K562 (cell line): ENCODE measurements at regions not wholly inside any gene's neighbourhood (a gene's known extent, or its start where the extent isn't known, plus 50 kb on each side); places are given as distances from the start of the nearest gene placed in this dataset.

Experiments used
- ARNT ChIP-seq, 2 experiments: fragments of 450-650 bp; IDR thresholded peaks; 2 replicates each; pipeline ENCODE4 v1.6.1; 2016; ENCODE audit warnings: mild to moderate bottlenecking in 1 of 2
- ATF7 ChIP-seq: fragments of 450-650 bp; IDR thresholded peaks from 2 replicates; pipeline ENCODE4 v1.7.1; 2014; ENCODE audit warnings: mild to moderate bottlenecking, moderate library complexity
- BCL6 ChIP-seq: fragments of 250-450 bp; sonication (Bioruptor Pico); IDR thresholded peaks from 2 replicates; pipeline ENCODE4 v1.4.0; 2020
- CTBP1 ChIP-seq: fragments of 450-650 bp; IDR thresholded peaks from 2 replicates; pipeline ENCODE4 v1.6.1; 2016; ENCODE audit warnings: borderline replicate concordance
- DNMT1 ChIP-seq: fragments of 450-650 bp; IDR thresholded peaks from 2 replicates; pipeline ENCODE4 v1.6.1; 2016; ENCODE audit warnings: antibody characterized with exemption, mild to moderate bottlenecking
- E2F5 ChIP-seq: sonication (generic); formaldehyde crosslinking; IDR thresholded peaks from 2 replicates; pipeline ENCODE4 v1.8.0; 2022; ENCODE audit warnings: mild to moderate bottlenecking, missing genetic modification reagents
- GATAD2A ChIP-seq: fragments of 450-650 bp; IDR thresholded peaks from 2 replicates; pipeline ENCODE4 v1.6.1; 2017
- MAX ChIP-seq: sonication (generic); formaldehyde crosslinking; IDR thresholded peaks from 2 replicates; pipeline ENCODE4 v1.9.0; 2022; ENCODE audit warnings: mild to moderate bottlenecking, missing genetic modification reagents
- NFE2L1 ChIP-seq: fragments of 450-650 bp; IDR thresholded peaks from 2 replicates; pipeline ENCODE4 v1.6.1; 2016; ENCODE audit warnings: missing genetic modification characterization, low read depth, mild to moderate bottlenecking, missing compliant biosample characterization, moderate library complexity, borderline replicate concordance
- TAF7 ChIP-seq: fragments of 450-650 bp; IDR thresholded peaks from 2 replicates; pipeline ENCODE4 v1.6.1; 2016; ENCODE audit warnings: missing genetic modification characterization, missing compliant biosample characterization
- TAL1 ChIP-seq: fragments of 450-650 bp; IDR thresholded peaks from 2 replicates; pipeline ENCODE4 v1.6.1; 2016; ENCODE audit warnings: mild to moderate bottlenecking
- TBL1XR1 ChIP-seq, 2 experiments: IDR thresholded peaks; 2 replicates each; pipeline ENCODE4 v1.6.1; 2012; ENCODE audit warnings: improper control_type of control experiment in 2 of 2, low read length in 2 of 2, mild to moderate bottlenecking in 1 of 2
- TCF7L2 ChIP-seq: fragments of 150-350 bp; IDR thresholded peaks from 2 replicates; pipeline ENCODE4 v1.6.1; 2016; ENCODE audit warnings: low read depth, mild to moderate bottlenecking, low read length, moderate library complexity
- ZBED1 ChIP-seq: IDR thresholded peaks from 2 replicates; pipeline ENCODE4 v1.6.1; 2014
- ZNF165 ChIP-seq: fragments of 250-450 bp; sonication (Bioruptor Pico); IDR thresholded peaks from 2 replicates; pipeline ENCODE4 v1.4.0; 2020; ENCODE audit warnings: borderline replicate concordance
- ZNF23 ChIP-seq: fragments of 250-450 bp; sonication (Bioruptor Pico); IDR thresholded peaks from 2 replicates; pipeline ENCODE4 v1.4.0; 2020; ENCODE audit warnings: mild to moderate bottlenecking
- ZNF24 ChIP-seq: fragments of 450-650 bp; IDR thresholded peaks from 2 replicates; pipeline ENCODE4 v1.6.1; 2016
- ZNF274 ChIP-seq: IDR thresholded peaks from 2 replicates; pipeline ENCODE4 v1.6.1; 2011; ENCODE audit warnings: low read depth, mild to moderate bottlenecking, low read length, moderate library complexity, borderline replicate concordance
- ZNF282 ChIP-seq: sonication (generic); formaldehyde crosslinking; IDR thresholded peaks from 2 replicates; pipeline ENCODE4 v1.8.1; 2023; ENCODE audit warnings: missing genetic modification reagents
- ZNF696 ChIP-seq: fragments of 250-450 bp; sonication (Bioruptor Pico); conservative IDR thresholded peaks from 2 replicates; pipeline ENCODE4 v1.4.0; 2020; ENCODE audit warnings: mild to moderate bottlenecking, moderate library complexity
- TF ChIP-seq, protein P1 (sequence below): fragments of 250-450 bp; sonication (Bioruptor Pico); IDR thresholded peaks from 2 replicates; pipeline ENCODE4 v1.8.0; 2021; ENCODE audit warnings: moderate library complexity, mild to moderate bottlenecking, inconsistent platforms
- TF ChIP-seq, protein P2 (sequence below), 2 experiments: IDR thresholded peaks; 2 replicates each; pipeline ENCODE4 v1.6.1; 2012; ENCODE audit warnings: improper control_type of control experiment in 2 of 2, low read depth in 2 of 2, low read length in 2 of 2, borderline replicate concordance in 1 of 2
- TF ChIP-seq, protein P3 (sequence below): fragments of 450-650 bp; formaldehyde crosslinking; IDR thresholded peaks from 2 replicates; pipeline ENCODE4 v1.4.0; 2020; ENCODE audit warnings: mild to moderate bottlenecking

DNA sequence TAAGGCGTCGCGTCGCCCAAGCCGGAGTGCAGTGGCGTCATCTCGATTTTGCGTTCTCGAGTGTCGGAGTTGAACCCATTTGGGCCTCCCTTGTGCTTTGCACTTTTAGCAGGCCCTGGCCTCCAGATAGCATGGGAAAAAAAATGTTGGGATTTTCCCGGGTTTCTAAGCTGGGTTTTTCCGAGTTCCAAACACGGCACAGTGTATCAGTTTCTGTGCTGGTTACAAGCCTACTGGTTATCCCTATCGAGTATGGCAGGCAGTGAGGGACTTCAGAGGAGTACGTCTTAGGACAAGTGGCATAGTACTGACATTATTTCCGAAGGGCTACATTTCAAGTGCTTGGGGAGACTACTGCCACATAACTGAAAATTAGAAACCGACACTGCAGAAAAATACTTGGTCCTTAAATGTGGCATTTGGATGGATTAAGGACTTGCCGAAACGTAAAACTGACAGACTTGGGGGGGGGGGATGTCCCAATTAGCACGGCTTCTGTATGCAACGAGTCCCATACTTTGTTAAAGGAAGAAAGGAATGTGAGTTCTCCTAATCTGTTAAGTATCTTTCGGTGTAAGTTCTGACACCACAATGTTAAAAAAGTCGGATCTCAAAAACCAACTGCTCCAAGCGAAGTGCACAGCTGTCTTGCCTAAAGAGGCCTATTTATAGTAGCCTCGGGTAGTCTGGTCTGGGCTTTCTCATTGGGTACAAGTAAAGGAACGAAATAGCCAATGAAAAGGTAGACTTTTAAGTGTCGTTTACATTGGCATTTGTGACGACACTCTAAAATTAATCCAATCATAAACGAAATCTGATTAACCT lies 70.2 kb downstream of the HFE start (continued):
- peak; percentile 93 for TF ChIP-seq E2F5 (CRISPR knock-in tag)
- peak in 1 of 2 experiments; percentile 54; a peak in 2 of 4 replicates for TF ChIP-seq TBL1XR1 (IDR thresholded peaks at IDR 0.05; ENCODE audit: low read length in 2 of 2)
- TF ChIP-seq ZNF24: peak; percentile 68; the same call in 1 of the 2 replicates
- TF ChIP-seq TAF7: no peak
- TF ChIP-seq, protein P1, sequence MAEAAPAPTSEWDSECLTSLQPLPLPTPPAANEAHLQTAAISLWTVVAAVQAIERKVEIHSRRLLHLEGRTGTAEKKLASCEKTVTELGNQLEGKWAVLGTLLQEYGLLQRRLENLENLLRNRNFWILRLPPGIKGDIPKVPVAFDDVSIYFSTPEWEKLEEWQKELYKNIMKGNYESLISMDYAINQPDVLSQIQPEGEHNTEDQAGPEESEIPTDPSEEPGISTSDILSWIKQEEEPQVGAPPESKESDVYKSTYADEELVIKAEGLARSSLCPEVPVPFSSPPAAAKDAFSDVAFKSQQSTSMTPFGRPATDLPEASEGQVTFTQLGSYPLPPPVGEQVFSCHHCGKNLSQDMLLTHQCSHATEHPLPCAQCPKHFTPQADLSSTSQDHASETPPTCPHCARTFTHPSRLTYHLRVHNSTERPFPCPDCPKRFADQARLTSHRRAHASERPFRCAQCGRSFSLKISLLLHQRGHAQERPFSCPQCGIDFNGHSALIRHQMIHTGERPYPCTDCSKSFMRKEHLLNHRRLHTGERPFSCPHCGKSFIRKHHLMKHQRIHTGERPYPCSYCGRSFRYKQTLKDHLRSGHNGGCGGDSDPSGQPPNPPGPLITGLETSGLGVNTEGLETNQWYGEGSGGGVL (CRISPR knock-in tag): no peak
- TF ChIP-seq ZNF282 (CRISPR knock-in tag): no peak
- TF ChIP-seq, protein P2, sequence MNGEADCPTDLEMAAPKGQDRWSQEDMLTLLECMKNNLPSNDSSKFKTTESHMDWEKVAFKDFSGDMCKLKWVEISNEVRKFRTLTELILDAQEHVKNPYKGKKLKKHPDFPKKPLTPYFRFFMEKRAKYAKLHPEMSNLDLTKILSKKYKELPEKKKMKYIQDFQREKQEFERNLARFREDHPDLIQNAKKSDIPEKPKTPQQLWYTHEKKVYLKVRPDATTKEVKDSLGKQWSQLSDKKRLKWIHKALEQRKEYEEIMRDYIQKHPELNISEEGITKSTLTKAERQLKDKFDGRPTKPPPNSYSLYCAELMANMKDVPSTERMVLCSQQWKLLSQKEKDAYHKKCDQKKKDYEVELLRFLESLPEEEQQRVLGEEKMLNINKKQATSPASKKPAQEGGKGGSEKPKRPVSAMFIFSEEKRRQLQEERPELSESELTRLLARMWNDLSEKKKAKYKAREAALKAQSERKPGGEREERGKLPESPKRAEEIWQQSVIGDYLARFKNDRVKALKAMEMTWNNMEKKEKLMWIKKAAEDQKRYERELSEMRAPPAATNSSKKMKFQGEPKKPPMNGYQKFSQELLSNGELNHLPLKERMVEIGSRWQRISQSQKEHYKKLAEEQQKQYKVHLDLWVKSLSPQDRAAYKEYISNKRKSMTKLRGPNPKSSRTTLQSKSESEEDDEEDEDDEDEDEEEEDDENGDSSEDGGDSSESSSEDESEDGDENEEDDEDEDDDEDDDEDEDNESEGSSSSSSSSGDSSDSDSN (IDR thresholded peaks at IDR 0.05; ENCODE audit: borderline replicate concordance in 1 of 2, low read depth in 2 of 2, low read length in 2 of 2): no peak
- no peak for TF ChIP-seq DNMT1
- peak; percentile 85 for TF ChIP-seq ATF7
- no peak for TF ChIP-seq TAL1
- TF ChIP-seq, protein P3, sequence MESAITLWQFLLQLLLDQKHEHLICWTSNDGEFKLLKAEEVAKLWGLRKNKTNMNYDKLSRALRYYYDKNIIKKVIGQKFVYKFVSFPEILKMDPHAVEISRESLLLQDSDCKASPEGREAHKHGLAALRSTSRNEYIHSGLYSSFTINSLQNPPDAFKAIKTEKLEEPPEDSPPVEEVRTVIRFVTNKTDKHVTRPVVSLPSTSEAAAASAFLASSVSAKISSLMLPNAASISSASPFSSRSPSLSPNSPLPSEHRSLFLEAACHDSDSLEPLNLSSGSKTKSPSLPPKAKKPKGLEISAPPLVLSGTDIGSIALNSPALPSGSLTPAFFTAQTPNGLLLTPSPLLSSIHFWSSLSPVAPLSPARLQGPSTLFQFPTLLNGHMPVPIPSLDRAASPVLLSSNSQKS (CRISPR knock-in tag): peak; percentile 84; the same call in 1 of the 2 replicates
- TF ChIP-seq TCF7L2: peak; percentile 24; the same call in 1 of the 2 replicates
- TF ChIP-seq ZNF165 (CRISPR knock-in tag): no peak
- TF ChIP-seq ZBED1: peak; percentile 91
- TF ChIP-seq GATAD2A: no peak
- peak; percentile 15 to 50; a peak in 1 of 4 replicates for TF ChIP-seq ARNT (IDR thresholded peaks at IDR 0.05)
- TF ChIP-seq BCL6: peak; percentile 10
- TF ChIP-seq ZNF23 (CRISPR knock-in tag): peak; percentile 38
- no peak for TF ChIP-seq MAX
- no peak for TF ChIP-seq NFE2L1 (tag)
- TF ChIP-seq ZNF696 (CRISPR knock-in tag): peak; percentile 76
- TF ChIP-seq ZNF274: no peak
- 0 out of 2 replicates have a peak, but pooled peaks have one; percentile 20 for TF ChIP-seq CTBP1
